Hepatocyte (in vitro differentiated cells): ENCODE measurements at regions not wholly inside any gene's neighbourhood (a gene's known extent, or its start where the extent isn't known, plus 50 kb on each side); places are given as distances from the start of the nearest gene placed in this dataset.

Experiments used
- DNase-seq: peaks from one replicate; pipeline ENCODE4 v3.0.0-alpha.2; 2016; ENCODE audit warnings: low spot score
- H2AFZ ChIP-seq: fragments of 200-600 bp; sonication (generic); 2 replicates; pipeline ENCODE4 v1.6.0; 2016; ENCODE audit warnings: antibody characterized with exemption, mild to moderate bottlenecking
- H3K27ac ChIP-seq: fragments of 200-600 bp; sonication (generic); 2 replicates; pipeline ENCODE4 v1.5.1; 2016; ENCODE audit warnings: mild to moderate bottlenecking
- H3K27me3 ChIP-seq: fragments of 200-600 bp; sonication (generic); 2 replicates; pipeline ENCODE4 v1.6.1; 2016
- H3K36me3 ChIP-seq: fragments of 200-600 bp; sonication (generic); replicated peaks from 2 replicates; pipeline ENCODE4 v1.5.1; 2016; ENCODE audit warnings: low read depth; ENCODE audit not compliant: insufficient read depth
- H3K4me1 ChIP-seq: fragments of 200-600 bp; sonication (generic); 2 replicates; pipeline ENCODE4 v1.5.1; 2016; ENCODE audit warnings: mild to moderate bottlenecking, moderate library complexity; ENCODE audit not compliant: insufficient read depth
- H3K4me2 ChIP-seq: fragments of 200-600 bp; sonication (generic); 2 replicates; pipeline ENCODE4 v1.6.0; 2016
- H3K4me3 ChIP-seq: fragments of 200-600 bp; sonication (generic); 2 replicates; pipeline ENCODE4 v1.5.1; 2016; ENCODE audit warnings: mild to moderate bottlenecking
- H3K79me2 ChIP-seq: fragments of 200-600 bp; sonication (generic); 2 replicates; pipeline ENCODE4 v1.6.0; 2017; ENCODE audit warnings: mild to moderate bottlenecking
- H3K9me2 ChIP-seq: fragments of 200-600 bp; sonication (generic); replicated peaks from 2 replicates; pipeline ENCODE4 v1.6.0; 2017; ENCODE audit warnings: mild to moderate bottlenecking; ENCODE audit not compliant: insufficient read depth
- H3K9me3 ChIP-seq: fragments of 200-600 bp; sonication (generic); 2 replicates; pipeline ENCODE4 v1.5.1; 2016; ENCODE audit warnings: low read depth, mild to moderate bottlenecking
- H4K20me1 ChIP-seq: fragments of 200-600 bp; sonication (generic); 2 replicates; pipeline ENCODE4 v1.6.0; 2016; ENCODE audit warnings: mild to moderate bottlenecking; ENCODE audit not compliant: insufficient read depth, poor library complexity, severe bottlenecking
- EZH2 ChIP-seq: fragments of 200-600 bp; sonication (generic); IDR thresholded peaks from 2 replicates; pipeline ENCODE4 v1.6.1; 2016; ENCODE audit warnings: antibody characterized with exemption, mild to moderate bottlenecking, borderline replicate concordance
- EZH2phosphoT487 ChIP-seq: fragments of 200-600 bp; sonication (generic); IDR thresholded peaks from one replicate; pipeline ENCODE4 v1.6.1; 2018; ENCODE audit warnings: antibody characterized with exemption, mild to moderate bottlenecking, low read depth, moderate library complexity; ENCODE audit not compliant: unreplicated experiment, severe bottlenecking
- WGBS: methylation state at CpG from one replicate; pipeline ENCODE4 v1.1.6; 2016; ENCODE audit warnings: low lambda C conversion rate; ENCODE audit errors: missing lambda C conversion rate; 5-methylcytosine and 5-hydroxymethylcytosine counted together
- TF ChIP-seq, protein P1 (sequence below): fragments of 200-600 bp; sonication (generic); IDR thresholded peaks from 2 replicates; pipeline ENCODE4 v1.5.1; 2016; ENCODE audit warnings: antibody characterized with exemption, mild to moderate bottlenecking; ENCODE audit not compliant: poor library complexity

GRCh38 chr20:22245139-22245538 lies 339.2 kb downstream of the FOXA2 start:
- no peaks in the 10 kb centered on the region for H3K9me2 ChIP-seq
- no peaks in the 10 kb centered on the region for H3K79me2 ChIP-seq
- H3K9me3 ChIP-seq = no peaks in the 10 kb centered on the region
- 64% methylated on average over 3 of the region's 3 CpGs for WGBS
- H3K4me2 ChIP-seq = no peak overlapping the region
- no peaks in the 10 kb centered on the region for H3K4me1 ChIP-seq
- no peaks in the 10 kb centered on the region for H4K20me1 ChIP-seq
- no peaks in the 10 kb centered on the region for H3K36me3 ChIP-seq
- no peak overlapping the region for H2AFZ ChIP-seq
- TF ChIP-seq, protein P1, sequence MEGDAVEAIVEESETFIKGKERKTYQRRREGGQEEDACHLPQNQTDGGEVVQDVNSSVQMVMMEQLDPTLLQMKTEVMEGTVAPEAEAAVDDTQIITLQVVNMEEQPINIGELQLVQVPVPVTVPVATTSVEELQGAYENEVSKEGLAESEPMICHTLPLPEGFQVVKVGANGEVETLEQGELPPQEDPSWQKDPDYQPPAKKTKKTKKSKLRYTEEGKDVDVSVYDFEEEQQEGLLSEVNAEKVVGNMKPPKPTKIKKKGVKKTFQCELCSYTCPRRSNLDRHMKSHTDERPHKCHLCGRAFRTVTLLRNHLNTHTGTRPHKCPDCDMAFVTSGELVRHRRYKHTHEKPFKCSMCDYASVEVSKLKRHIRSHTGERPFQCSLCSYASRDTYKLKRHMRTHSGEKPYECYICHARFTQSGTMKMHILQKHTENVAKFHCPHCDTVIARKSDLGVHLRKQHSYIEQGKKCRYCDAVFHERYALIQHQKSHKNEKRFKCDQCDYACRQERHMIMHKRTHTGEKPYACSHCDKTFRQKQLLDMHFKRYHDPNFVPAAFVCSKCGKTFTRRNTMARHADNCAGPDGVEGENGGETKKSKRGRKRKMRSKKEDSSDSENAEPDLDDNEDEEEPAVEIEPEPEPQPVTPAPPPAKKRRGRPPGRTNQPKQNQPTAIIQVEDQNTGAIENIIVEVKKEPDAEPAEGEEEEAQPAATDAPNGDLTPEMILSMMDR = no peak
- TF ChIP-seq EZH2phosphoT487 (no peak), EZH2 (no peak)
- no peak for DNase-seq
- H3K27ac ChIP-seq = no peak overlapping the region
- H3K4me3 ChIP-seq = no peak overlapping the region
- peaks cover 3% of the 10 kb centered on the region for H3K27me3 ChIP-seq

DNA sequence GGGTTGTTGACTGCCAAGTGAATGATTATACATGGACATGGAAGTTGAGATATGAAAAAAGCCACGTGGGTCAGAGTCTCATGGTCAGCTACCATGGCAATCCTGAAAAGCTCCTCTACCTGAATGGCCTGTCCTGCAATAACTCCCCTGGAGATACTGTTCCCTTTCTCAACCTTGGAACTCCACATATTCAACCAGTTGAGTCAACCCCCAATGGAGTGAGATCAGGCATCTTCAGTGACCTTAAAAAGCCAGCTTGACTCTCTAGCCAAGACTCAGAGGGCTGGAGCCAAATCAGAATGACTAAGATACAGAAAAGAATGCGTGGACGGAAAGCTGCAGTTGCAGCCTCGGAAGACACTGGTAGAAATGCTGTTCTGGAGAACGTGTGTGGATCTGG lies 341.3 kb downstream of the FOXA2 start:
- H3K4me2 ChIP-seq = no peak overlapping the region
- no peak for TF ChIP-seq EZH2phosphoT487
- TF ChIP-seq, protein P1 = no peak
- TF ChIP-seq EZH2 = no peak
- H3K27me3 ChIP-seq = peaks cover 3% of the 10 kb centered on the region
- WGBS = 77% methylated on average over 5 of the region's 5 CpGs
- no peak overlapping the region for H3K4me3 ChIP-seq
- H3K79me2 ChIP-seq = no peaks in the 10 kb centered on the region
- H2AFZ ChIP-seq = no peak overlapping the region
- no peak for DNase-seq
- no peaks in the 10 kb centered on the region for H3K36me3 ChIP-seq
- no peaks in the 10 kb centered on the region for H3K9me3 ChIP-seq
- H3K27ac ChIP-seq = no peak overlapping the region
- H3K4me1 ChIP-seq = no peaks in the 10 kb centered on the region
- H4K20me1 ChIP-seq = no peaks in the 10 kb centered on the region
- H3K9me2 ChIP-seq = no peaks in the 10 kb centered on the region

DNA sequence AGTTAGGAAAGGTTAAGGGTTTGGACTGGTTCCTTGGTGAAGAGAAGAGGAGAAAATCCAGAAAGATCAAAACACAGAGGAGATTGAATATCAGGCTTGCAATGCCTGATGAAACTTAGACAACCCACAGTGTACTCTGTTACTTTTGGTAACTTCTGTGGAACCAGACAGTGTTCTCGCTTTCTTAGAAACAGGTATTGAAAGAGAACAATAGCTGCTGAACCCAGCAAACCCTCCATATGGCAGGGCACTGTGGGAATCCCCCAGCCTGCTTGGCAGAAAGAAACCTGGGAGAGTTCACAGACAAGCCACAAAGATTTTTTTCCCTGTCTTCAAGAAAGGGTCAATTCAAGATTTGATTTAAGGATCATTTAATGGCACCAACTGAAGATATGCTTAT lies 342.8 kb downstream of the FOXA2 start:
- no peak for TF ChIP-seq EZH2phosphoT487
- TF ChIP-seq EZH2 = no peak
- TF ChIP-seq, protein P1 = no peak
- WGBS = 88% methylated on average over 1 of the region's 1 CpG
- Histone ChIP-seq H2AFZ (no peak overlapping the region), H3K27me3 (peaks cover 3% of the 10 kb centered on the region), H3K79me2 (no peaks in the 10 kb centered on the region), H3K9me2 (no peaks in the 10 kb centered on the region), H3K4me1 (no peaks in the 10 kb centered on the region), H3K4me3 (no peak overlapping the region), H3K9me3 (no peaks in the 10 kb centered on the region), H3K36me3 (no peaks in the 10 kb centered on the region), H3K4me2 (no peak overlapping the region), H3K27ac (no peak overlapping the region), H4K20me1 (no peaks in the 10 kb centered on the region)
- DNase-seq = no peak

- no peaks in the 10 kb centered on the region for H3K4me1 ChIP-seq
- no peaks in the 10 kb centered on the region for H3K9me3 ChIP-seq
- no peak overlapping the region for H3K27ac ChIP-seq
- no peak overlapping the region for H2AFZ ChIP-seq
- H3K9me2 ChIP-seq = no peaks in the 10 kb centered on the region
- no peak overlapping the region for H3K4me2 ChIP-seq
- TF ChIP-seq EZH2 = no peak
- TF ChIP-seq, protein P1 = no peak
- TF ChIP-seq EZH2phosphoT487 = no peak
- no peak for DNase-seq
- no peaks in the 10 kb centered on the region for H3K79me2 ChIP-seq
- H4K20me1 ChIP-seq = no peaks in the 10 kb centered on the region
- peaks cover 2% of the 10 kb centered on the region for H3K27me3 ChIP-seq
- H3K36me3 ChIP-seq = no peaks in the 10 kb centered on the region
- H3K4me3 ChIP-seq = no peak overlapping the region
These were observed 351.4 kb downstream of the FOXA2 start for GRCh38 chr20:22232923-22233322.
